ENCODE measurements at regions not wholly inside any gene's neighbourhood (a gene's known extent, or its start where the extent isn't known, plus 50 kb on each side); places are given as distances from the start of the nearest gene placed in this dataset.

GRCh38 chr18:22006458-22006857 lies 162.9 kb upstream of the GATA6 start:
- no CpG with 5 or more reads among the region's 2 CpGs for whole genome bisulfite sequencing, 2 experiments (ENCODE audit: extremely low coverage in 2 of 2, insufficient read length in 1 of 2)
- no peak overlapping the region for H3K4ac ChIP-seq (ENCODE audit: low read depth, low read length)
- no peak overlapping the region for H2BK15ac ChIP-seq (ENCODE audit: low read depth, low read length)
- no peak overlapping the region for H4K5ac ChIP-seq (ENCODE audit: low read depth, low read length)
- no peak overlapping the region for H2AK5ac ChIP-seq (ENCODE audit: low read depth, low read length)
- ATAC-seq (ENCODE audit: low read depth), result no peak
- no peak overlapping the region for H3K56ac ChIP-seq (ENCODE audit: extremely low read depth, insufficient read depth, low read length)
- intact Hi-C loops (cut with micrococcal nuclease) (no loop called here), in situ Hi-C loops (cut with MboI; ENCODE audit: low sequenced_read_pairs) (no loop called here), dilution Hi-C loops (cut with HindIII; ENCODE audit: low sequenced_read_pairs, unreplicated experiment) (no loop called here)
- no TSS peak for BruUV-seq (replicated peaks)
- H2BK5ac ChIP-seq (ENCODE audit: low read depth, low read length, poor library complexity, severe bottlenecking), result no peak overlapping the region
- no peaks in the 10 kb centered on the region for H3K9me1 ChIP-seq (ENCODE audit: insufficient read depth, low read length)
- no peaks in the 10 kb centered on the region for H3K36me3 ChIP-seq (ENCODE audit: control insufficient read depth, insufficient read depth, low read length)
- POLR2A ChIA-PET (ENCODE audit: unreplicated experiment), result no interaction called here
- no peak for TF ChIP-seq CHD1 (IDR thresholded peaks at IDR 0.05; ENCODE audit: low read depth, low read length)
- TF ChIP-seq RCOR1 (IDR thresholded peaks at IDR 0.05; ENCODE audit: insufficient replicate concordance, low read length), result no peak
- no peak for TF ChIP-seq RAD21 (IDR thresholded peaks at IDR 0.05; ENCODE audit: low read length)
- TF ChIP-seq MXI1 (IDR thresholded peaks at IDR 0.05; ENCODE audit: borderline replicate concordance, low read depth, low read length), result no peak
- TF ChIP-seq, protein P1, sequence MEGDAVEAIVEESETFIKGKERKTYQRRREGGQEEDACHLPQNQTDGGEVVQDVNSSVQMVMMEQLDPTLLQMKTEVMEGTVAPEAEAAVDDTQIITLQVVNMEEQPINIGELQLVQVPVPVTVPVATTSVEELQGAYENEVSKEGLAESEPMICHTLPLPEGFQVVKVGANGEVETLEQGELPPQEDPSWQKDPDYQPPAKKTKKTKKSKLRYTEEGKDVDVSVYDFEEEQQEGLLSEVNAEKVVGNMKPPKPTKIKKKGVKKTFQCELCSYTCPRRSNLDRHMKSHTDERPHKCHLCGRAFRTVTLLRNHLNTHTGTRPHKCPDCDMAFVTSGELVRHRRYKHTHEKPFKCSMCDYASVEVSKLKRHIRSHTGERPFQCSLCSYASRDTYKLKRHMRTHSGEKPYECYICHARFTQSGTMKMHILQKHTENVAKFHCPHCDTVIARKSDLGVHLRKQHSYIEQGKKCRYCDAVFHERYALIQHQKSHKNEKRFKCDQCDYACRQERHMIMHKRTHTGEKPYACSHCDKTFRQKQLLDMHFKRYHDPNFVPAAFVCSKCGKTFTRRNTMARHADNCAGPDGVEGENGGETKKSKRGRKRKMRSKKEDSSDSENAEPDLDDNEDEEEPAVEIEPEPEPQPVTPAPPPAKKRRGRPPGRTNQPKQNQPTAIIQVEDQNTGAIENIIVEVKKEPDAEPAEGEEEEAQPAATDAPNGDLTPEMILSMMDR (conservative IDR thresholded peaks at IDR 0.05; ENCODE audit: low read depth, low read length), result no peak
- no peak for TF ChIP-seq MAZ (IDR thresholded peaks at IDR 0.05; ENCODE audit: borderline replicate concordance, low read depth, low read length)
- TF ChIP-seq, protein P2, sequence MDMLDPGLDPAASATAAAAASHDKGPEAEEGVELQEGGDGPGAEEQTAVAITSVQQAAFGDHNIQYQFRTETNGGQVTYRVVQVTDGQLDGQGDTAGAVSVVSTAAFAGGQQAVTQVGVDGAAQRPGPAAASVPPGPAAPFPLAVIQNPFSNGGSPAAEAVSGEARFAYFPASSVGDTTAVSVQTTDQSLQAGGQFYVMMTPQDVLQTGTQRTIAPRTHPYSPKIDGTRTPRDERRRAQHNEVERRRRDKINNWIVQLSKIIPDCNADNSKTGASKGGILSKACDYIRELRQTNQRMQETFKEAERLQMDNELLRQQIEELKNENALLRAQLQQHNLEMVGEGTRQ (IDR thresholded peaks at IDR 0.05; ENCODE audit: low read depth, low read length), result no peak
- TF ChIP-seq BHLHE40 (IDR thresholded peaks at IDR 0.05; ENCODE audit: low read depth, low read length), result no peak
- TF ChIP-seq SMC3 (IDR thresholded peaks at IDR 0.05; ENCODE audit: low read depth, low read length), result no peak
- TF ChIP-seq, protein P3, sequence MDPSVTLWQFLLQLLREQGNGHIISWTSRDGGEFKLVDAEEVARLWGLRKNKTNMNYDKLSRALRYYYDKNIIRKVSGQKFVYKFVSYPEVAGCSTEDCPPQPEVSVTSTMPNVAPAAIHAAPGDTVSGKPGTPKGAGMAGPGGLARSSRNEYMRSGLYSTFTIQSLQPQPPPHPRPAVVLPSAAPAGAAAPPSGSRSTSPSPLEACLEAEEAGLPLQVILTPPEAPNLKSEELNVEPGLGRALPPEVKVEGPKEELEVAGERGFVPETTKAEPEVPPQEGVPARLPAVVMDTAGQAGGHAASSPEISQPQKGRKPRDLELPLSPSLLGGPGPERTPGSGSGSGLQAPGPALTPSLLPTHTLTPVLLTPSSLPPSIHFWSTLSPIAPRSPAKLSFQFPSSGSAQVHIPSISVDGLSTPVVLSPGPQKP (IDR thresholded peaks at IDR 0.05; ENCODE audit: borderline replicate concordance, low read depth, low read length), result no peak
- no peak for TF ChIP-seq FOS (IDR thresholded peaks at IDR 0.05; ENCODE audit: low read depth, low read length)
- no peak for TF ChIP-seq RFX5 (IDR thresholded peaks at IDR 0.05; ENCODE audit: low read depth, low read length)
- no peak for TF ChIP-seq MAFK (IDR thresholded peaks at IDR 0.05; ENCODE audit: low read depth, low read length)
- TF ChIP-seq POLR2A (IDR thresholded peaks at IDR 0.05; ENCODE audit: low read depth, low read length), result no peak
- TF ChIP-seq NFE2L2 (IDR thresholded peaks at IDR 0.05; ENCODE audit: low read depth, low read length), result no peak
- TF ChIP-seq CEBPB (IDR thresholded peaks at IDR 0.05; ENCODE audit: low read depth, low read length), result no peak
- no peak overlapping the region for H3K18ac ChIP-seq (ENCODE audit: low read depth, low read length)
- H4K91ac ChIP-seq (ENCODE audit: insufficient read depth, low read depth, low read length), result no peak overlapping the region
- CTCF ChIA-PET, result no interaction called here
- H3K4me1 ChIP-seq (ENCODE audit: control insufficient read depth, insufficient read depth, low read length), result peaks cover 2% of the 10 kb centered on the region; the same call in 1 of the 2 replicates
- H3K9ac ChIP-seq (ENCODE audit: low read depth, low read length), result no peak overlapping the region
- H3K27me3 ChIP-seq (ENCODE audit: control insufficient read depth, insufficient read depth, low read length), result peaks cover 3% of the 10 kb centered on the region
- H3K23ac ChIP-seq (ENCODE audit: low read depth, low read length), result no peak overlapping the region
- H3K14ac ChIP-seq (replicated peaks; ENCODE audit: low read depth, low read length), result no peak overlapping the region
- H2BK120ac ChIP-seq (ENCODE audit: low read depth, low read length), result no peak overlapping the region
- no peaks in the 10 kb centered on the region for H3K79me1 ChIP-seq (ENCODE audit: low read depth in 1 of 2, low read length in 2 of 2)
- H3K4me3 ChIP-seq (ENCODE audit: insufficient read depth, low read depth, low read length), result no peak overlapping the region
- H3K27ac ChIP-seq (ENCODE audit: insufficient read depth, low read length), result no peak overlapping the region
- no peak overlapping the region for H2AFZ ChIP-seq (replicated peaks; ENCODE audit: low read length, poor library complexity)
- H4K8ac ChIP-seq (ENCODE audit: low read depth in 2 of 2, low read length in 2 of 2), result no peak overlapping the region
- no peak for DNase-seq
- no peak overlapping the region for H2AK9ac ChIP-seq (replicated peaks; ENCODE audit: low read depth, low read length, poor library complexity)
- H2BK20ac ChIP-seq (ENCODE audit: low read depth, low read length), result no peak overlapping the region
- H3K9me3 ChIP-seq (ENCODE audit: control insufficient read depth, insufficient read depth, low read length), result no peaks in the 10 kb centered on the region
- no peaks in the 10 kb centered on the region for H4K20me1 ChIP-seq (ENCODE audit: insufficient read depth, low read length)
- H3K4me2 ChIP-seq (ENCODE audit: low read depth, low read length), result no peak overlapping the region

Data from IMR-90 (cell line).